Ishikawa (cell line): ENCODE measurements at regions not wholly inside any gene's neighbourhood (a gene's known extent, or its start where the extent isn't known, plus 50 kb on each side); places are given as distances from the start of the nearest gene placed in this dataset.

Experiments
- TAF1 ChIP-seq: IDR thresholded peaks from 2 replicates; pipeline ENCODE4 v1.6.1; 2012; ENCODE audit warnings: low read depth, mild to moderate bottlenecking
- YY1 ChIP-seq: IDR thresholded peaks from 2 replicates; pipeline ENCODE4 v1.6.1; 2012; ENCODE audit warnings: low read depth
- TF ChIP-seq, protein P1 (sequence below): IDR thresholded peaks from 2 replicates; pipeline ENCODE4 v1.6.1; 2012

DNA sequence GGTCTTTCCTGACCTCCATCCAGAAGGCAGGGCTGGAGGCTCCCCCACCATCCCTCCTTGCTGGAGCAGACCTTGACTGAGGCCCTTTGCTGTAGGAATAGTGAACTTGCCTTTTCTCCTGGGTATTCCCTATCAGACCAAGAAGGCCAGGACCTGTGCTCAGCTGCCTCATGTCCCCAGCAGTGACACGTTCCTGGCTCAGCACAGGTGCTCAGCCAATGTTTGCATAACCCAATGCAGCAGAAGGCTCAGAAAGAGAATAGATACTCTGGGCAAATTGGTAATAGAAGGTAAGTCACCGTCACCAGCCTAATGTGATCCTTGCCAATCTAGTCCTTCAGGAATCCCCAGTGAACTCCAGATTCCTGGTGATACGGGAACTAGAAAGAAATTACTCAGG lies 96.4 kb downstream of the ACTL7B start:
- no peak for TF ChIP-seq TAF1
- TF ChIP-seq, protein P1, sequence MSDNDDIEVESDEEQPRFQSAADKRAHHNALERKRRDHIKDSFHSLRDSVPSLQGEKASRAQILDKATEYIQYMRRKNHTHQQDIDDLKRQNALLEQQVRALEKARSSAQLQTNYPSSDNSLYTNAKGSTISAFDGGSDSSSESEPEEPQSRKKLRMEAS, result no peak
- TF ChIP-seq YY1, result no peak
